HEK293 (cell line): ENCODE measurements at regions not wholly inside any gene's neighbourhood (a gene's known extent, or its start where the extent isn't known, plus 50 kb on each side); places are given as distances from the start of the nearest gene placed in this dataset.
"Not testable (repeated sequence)": the region's sequence is repeated elsewhere in the genome, so short reads cannot be mapped to it uniquely, and the experiment has no call there.

Experiments
- CTCF ChIP-seq: fragments of 450-650 bp; formaldehyde crosslinking; IDR thresholded peaks from 2 replicates; pipeline ENCODE4 v1.5.1; 2016; ENCODE audit warnings: missing biosample characterization, missing genetic modification characterization
- INSM2 ChIP-seq: fragments of 450-650 bp; formaldehyde crosslinking; IDR thresholded peaks from 2 replicates; pipeline ENCODE4 v1.5.1; 2016; ENCODE audit warnings: missing biosample characterization, missing genetic modification characterization
- KLF7 ChIP-seq: fragments of 450-650 bp; formaldehyde crosslinking; IDR thresholded peaks from 2 replicates; pipeline ENCODE4 v1.5.1; 2016; ENCODE audit warnings: missing biosample characterization, missing genetic modification characterization, borderline replicate concordance
- MYNN ChIP-seq: fragments of 450-650 bp; formaldehyde crosslinking; IDR thresholded peaks from 2 replicates; pipeline ENCODE4 v1.5.1; 2016; ENCODE audit warnings: missing biosample characterization, missing genetic modification characterization, borderline replicate concordance
- TSHZ1 ChIP-seq: fragments of 450-650 bp; formaldehyde crosslinking; IDR thresholded peaks from 2 replicates; pipeline ENCODE4 v1.5.1; 2016; ENCODE audit warnings: missing biosample characterization, missing genetic modification characterization, borderline replicate concordance
- ZBTB21 ChIP-seq: fragments of 450-650 bp; formaldehyde crosslinking; IDR thresholded peaks from 2 replicates; pipeline ENCODE4 v1.5.1; 2017; ENCODE audit warnings: missing biosample characterization, missing genetic modification characterization
- ZNF768 ChIP-seq: fragments of 450-650 bp; formaldehyde crosslinking; IDR thresholded peaks from 2 replicates; pipeline ENCODE4 v1.5.1; 2018; ENCODE audit warnings: missing biosample characterization, mild to moderate bottlenecking, missing genetic modification characterization
- ZNF777 ChIP-seq: fragments of 450-650 bp; formaldehyde crosslinking; IDR thresholded peaks from 2 replicates; pipeline ENCODE4 v1.5.1; 2017; ENCODE audit warnings: missing biosample characterization, missing genetic modification characterization, borderline replicate concordance

GRCh38 chr9:67418496-67419079, 426.2 kb upstream of the SPATA31A3 start:
- TF ChIP-seq ZNF777, CTCF, MYNN, ZBTB21, TSHZ1, INSM2, ZNF768, KLF7 (tag by site-specific recombination): not testable (repeated sequence)
